ENCODE measurements at regions not wholly inside any gene's neighbourhood (a gene's known extent, or its start where the extent isn't known, plus 50 kb on each side); places are given as distances from the start of the nearest gene placed in this dataset.

DNA sequence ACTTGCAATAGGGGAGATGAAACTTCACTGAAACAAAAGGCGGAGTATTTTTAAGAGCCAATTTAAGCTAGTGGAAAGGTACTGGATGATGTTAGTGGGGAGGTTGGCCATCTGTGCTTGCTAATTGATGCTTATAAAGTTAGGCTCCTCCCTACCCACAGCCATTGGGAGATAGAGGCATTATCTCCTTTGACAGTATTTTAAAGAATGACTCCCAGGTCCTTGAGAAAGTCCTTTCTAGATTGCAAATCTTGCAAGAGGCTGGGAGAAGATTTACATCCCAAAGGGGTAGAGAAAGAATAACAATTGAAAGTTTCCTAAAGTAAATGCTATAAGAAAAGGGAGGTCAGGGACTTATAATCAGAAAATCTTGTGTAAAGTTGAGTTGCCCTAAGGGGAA is 282.6 kb downstream of the BRINP1 start:
- H3K27ac ChIP-seq = no peak overlapping the region
- H3K9me3 ChIP-seq (replicated peaks in 1 of 3) = no peaks in the 10 kb centered on the region
- no peaks in the 10 kb centered on the region for H3K36me3 ChIP-seq (replicated peaks in 1 of 2)
- H3K27me3 ChIP-seq = no peaks in the 10 kb centered on the region
- 94 to 100% (median 95%) methylated on average over 1 of the region's 1 CpG for WGBS, 4 donors
- no peaks in the 10 kb centered on the region for H3K4me1 ChIP-seq (replicated peaks in 1 of 2)
- intact Hi-C loops (cut with DNase I) = no loop called here
- no peak for DNase-seq
- TF ChIP-seq, protein P1, sequence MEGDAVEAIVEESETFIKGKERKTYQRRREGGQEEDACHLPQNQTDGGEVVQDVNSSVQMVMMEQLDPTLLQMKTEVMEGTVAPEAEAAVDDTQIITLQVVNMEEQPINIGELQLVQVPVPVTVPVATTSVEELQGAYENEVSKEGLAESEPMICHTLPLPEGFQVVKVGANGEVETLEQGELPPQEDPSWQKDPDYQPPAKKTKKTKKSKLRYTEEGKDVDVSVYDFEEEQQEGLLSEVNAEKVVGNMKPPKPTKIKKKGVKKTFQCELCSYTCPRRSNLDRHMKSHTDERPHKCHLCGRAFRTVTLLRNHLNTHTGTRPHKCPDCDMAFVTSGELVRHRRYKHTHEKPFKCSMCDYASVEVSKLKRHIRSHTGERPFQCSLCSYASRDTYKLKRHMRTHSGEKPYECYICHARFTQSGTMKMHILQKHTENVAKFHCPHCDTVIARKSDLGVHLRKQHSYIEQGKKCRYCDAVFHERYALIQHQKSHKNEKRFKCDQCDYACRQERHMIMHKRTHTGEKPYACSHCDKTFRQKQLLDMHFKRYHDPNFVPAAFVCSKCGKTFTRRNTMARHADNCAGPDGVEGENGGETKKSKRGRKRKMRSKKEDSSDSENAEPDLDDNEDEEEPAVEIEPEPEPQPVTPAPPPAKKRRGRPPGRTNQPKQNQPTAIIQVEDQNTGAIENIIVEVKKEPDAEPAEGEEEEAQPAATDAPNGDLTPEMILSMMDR (IDR thresholded peaks at IDR 0.05) = no peak
- no peak for TF ChIP-seq POLR2A (IDR thresholded peaks at IDR 0.05)
- no peak overlapping the region for H3K4me3 ChIP-seq

DNA sequence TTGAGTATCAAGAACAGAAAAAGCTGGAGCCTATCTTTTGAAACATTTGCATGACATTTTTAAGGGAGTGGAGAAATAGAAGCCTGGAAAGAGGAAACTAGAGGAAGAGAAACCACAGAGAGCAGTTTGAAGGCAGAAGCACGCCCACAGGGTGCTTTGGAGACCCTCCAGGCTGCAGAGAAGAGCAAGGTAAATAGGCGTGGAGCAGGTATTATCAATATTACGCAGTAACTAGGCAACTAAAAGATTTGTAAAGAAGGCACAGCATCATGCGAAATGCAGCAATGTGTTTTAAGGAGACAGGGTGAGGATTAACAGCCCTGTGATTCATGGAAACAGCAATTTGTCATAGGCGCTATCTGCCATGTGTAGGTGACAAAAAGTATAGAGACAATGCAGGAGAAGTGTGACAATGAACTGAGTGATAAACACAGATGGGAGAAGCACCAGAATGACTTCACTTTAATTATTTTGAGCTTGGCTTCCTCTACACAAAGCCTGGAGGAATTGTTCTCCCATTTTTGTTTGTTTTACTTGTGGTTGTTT is 281.2 kb downstream of the BRINP1 start:
- Histone ChIP-seq H3K4me3 (no peak overlapping the region), H3K36me3 (replicated peaks in 1 of 2) (no peaks in the 10 kb centered on the region), H3K27me3 (no peaks in the 10 kb centered on the region), H3K9me3 (replicated peaks in 1 of 3) (no peaks in the 10 kb centered on the region), H3K4me1 (replicated peaks in 1 of 2) (no peaks in the 10 kb centered on the region), H3K27ac (no peak overlapping the region)
- TF ChIP-seq POLR2A (IDR thresholded peaks at IDR 0.05) = no peak
- no peak for DNase-seq
- WGBS, 4 donors = 70 to 81% (median 77%) methylated on average over 5 of the region's 5 CpGs
- intact Hi-C loops (cut with DNase I) = no loop called here

DNA sequence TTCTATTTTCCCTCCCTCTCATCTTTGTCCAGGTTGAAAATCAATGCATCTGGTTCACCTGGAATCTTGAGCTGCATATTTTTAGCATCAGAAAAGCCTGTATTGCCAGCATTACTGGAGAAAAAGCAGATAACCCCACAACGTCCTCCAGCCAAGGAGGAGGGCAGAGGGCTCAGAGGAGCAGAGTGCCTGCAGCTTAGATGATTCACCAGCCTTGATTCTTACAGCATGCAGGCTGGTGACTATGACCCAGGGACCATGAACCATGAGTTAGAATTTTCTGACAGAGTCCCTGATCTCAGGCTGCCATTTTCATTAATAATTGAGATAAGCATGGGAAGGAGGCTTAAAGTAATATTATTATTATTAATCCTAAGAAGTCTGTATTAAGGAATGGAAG is 278.2 kb downstream of the BRINP1 start:
- peak in 6 of 7 donors; percentile 21 to 57 (median 48) for DNase-seq
- Histone ChIP-seq H3K27me3 (no peaks in the 10 kb centered on the region), H3K27ac (no peak overlapping the region), H3K36me3 (replicated peaks in 1 of 2) (no peaks in the 10 kb centered on the region), H3K4me1 (replicated peaks in 1 of 2) (no peaks in the 10 kb centered on the region), H3K9me3 (replicated peaks in 1 of 3) (no peaks in the 10 kb centered on the region), H3K4me3 (no peak overlapping the region)
- intact Hi-C loops (cut with DNase I) = no loop called here
- TF ChIP-seq, protein P1 (IDR thresholded peaks at IDR 0.05) = no peak
- TF ChIP-seq POLR2A (IDR thresholded peaks at IDR 0.05) = no peak
- 8 to 14% (median 9%) methylated on average over 1 of the region's 1 CpG for WGBS, 4 donors

DNA sequence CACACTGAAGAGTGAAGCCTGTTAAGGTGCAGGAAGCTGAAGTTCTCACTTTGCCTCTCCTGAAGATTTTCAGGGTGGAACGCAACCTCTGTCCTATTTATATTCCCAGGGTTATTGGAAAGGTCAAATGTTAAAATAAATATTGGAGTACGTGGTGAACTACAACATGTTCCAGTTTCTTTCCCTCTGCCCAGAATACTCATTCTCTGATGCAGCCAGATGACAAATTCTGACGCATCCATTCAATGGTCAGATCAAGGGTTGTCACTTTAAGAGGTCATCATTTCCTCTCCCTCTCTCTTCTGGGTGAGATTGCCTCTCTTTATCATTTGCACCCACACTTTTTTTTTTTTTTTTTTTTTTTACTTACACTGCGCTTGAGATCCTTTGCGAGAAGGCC is 277.1 kb downstream of the BRINP1 start:
- DNase-seq = peak in 3 of 7 donors; percentile 4 to 14 (median 10)
- TF ChIP-seq, protein P1 (IDR thresholded peaks at IDR 0.05) = no peak
- TF ChIP-seq POLR2A (IDR thresholded peaks at IDR 0.05) = no peak
- intact Hi-C loops (cut with DNase I) = no loop called here
- H3K27ac ChIP-seq = no peak overlapping the region
- H3K4me1 ChIP-seq (replicated peaks in 1 of 2) = no peaks in the 10 kb centered on the region
- no peaks in the 10 kb centered on the region for H3K36me3 ChIP-seq (replicated peaks in 1 of 2)
- H3K27me3 ChIP-seq = no peaks in the 10 kb centered on the region
- WGBS, 4 donors = 59 to 67% (median 64%) methylated on average over 5 of the region's 5 CpGs
- no peak overlapping the region for H3K4me3 ChIP-seq
- no peaks in the 10 kb centered on the region for H3K9me3 ChIP-seq (replicated peaks in 1 of 3)

DNA sequence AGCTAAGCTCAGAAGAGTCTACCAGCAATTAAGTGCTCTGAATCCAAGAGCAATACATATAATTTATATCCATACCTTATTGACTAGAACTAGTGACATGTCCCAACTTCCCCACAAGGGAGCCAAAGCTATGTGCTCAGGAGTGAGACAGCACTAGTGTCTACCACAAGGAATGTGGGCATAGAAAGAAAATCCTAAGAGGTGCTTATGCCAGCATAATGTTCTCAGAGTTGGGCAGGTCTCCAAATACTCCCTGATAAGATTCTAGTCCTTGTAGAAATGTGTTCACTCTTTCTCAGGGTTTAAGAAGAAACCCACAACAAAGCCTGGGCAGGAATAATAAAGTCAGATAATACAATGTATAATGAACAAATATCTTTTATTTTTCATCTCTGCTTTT is 275.1 kb downstream of the BRINP1 start:
- Histone ChIP-seq H3K4me3 (no peak overlapping the region), H3K9me3 (replicated peaks in 1 of 3) (no peaks in the 10 kb centered on the region), H3K27ac (no peak overlapping the region), H3K27me3 (no peaks in the 10 kb centered on the region), H3K36me3 (replicated peaks in 1 of 2) (no peaks in the 10 kb centered on the region), H3K4me1 (replicated peaks in 1 of 2) (no peaks in the 10 kb centered on the region)
- TF ChIP-seq POLR2A (IDR thresholded peaks at IDR 0.05) = no peak
- TF ChIP-seq, protein P1 (IDR thresholded peaks at IDR 0.05) = no peak
- intact Hi-C loops (cut with DNase I) = no loop called here
- peak in 3 of 7 donors; percentile 6 to 21 (median 16) for DNase-seq

All from adrenal gland (tissue), 9 donors.